RWPE2 (cell line): ENCODE measurements at regions not wholly inside any gene's neighbourhood (a gene's known extent, or its start where the extent isn't known, plus 50 kb on each side); places are given as distances from the start of the nearest gene placed in this dataset.
"Not testable (repeated sequence)": the region's sequence is repeated elsewhere in the genome, so short reads cannot be mapped to it uniquely, and the experiment has no call there.

Experiments used
- ATAC-seq: fragments of 200-7000 bp; cut with Tn5 transposase; 3 replicates; pipeline ENCODE4 v1.9.1; 2021; ENCODE audit warnings: low read depth
- DNase-seq: peaks from one replicate; pipeline ENCODE4 v3.0.0-alpha.2; 2020; ENCODE audit warnings: low spot score
- H3K27ac ChIP-seq: fragments of 450-650 bp; 2 replicates; pipeline ENCODE4 v1.5.1; 2017; ENCODE audit warnings: mild to moderate bottlenecking; ENCODE audit not compliant: poor library complexity, severe bottlenecking
- H3K27me3 ChIP-seq: fragments of 250-450 bp; sonication (Bioruptor Pico); 2 replicates; pipeline ENCODE4 v1.5.1; 2021; ENCODE audit warnings: mild to moderate bottlenecking, moderate library complexity; ENCODE audit not compliant: insufficient read depth, poor library complexity, severe bottlenecking
- H3K36me3 ChIP-seq: fragments of 250-450 bp; sonication (Bioruptor Pico); 2 replicates; pipeline ENCODE4 v1.5.1; 2020; ENCODE audit warnings: low read depth, mild to moderate bottlenecking, moderate library complexity
- H3K4me1 ChIP-seq: fragments of 250-450 bp; sonication (Bioruptor Pico); 2 replicates; pipeline ENCODE4 v1.5.1; 2021; ENCODE audit warnings: mild to moderate bottlenecking, moderate library complexity; ENCODE audit not compliant: insufficient read depth, poor library complexity, severe bottlenecking
- H3K4me3 ChIP-seq: fragments of 250-450 bp; sonication (Bioruptor Pico); 2 replicates; pipeline ENCODE4 v1.5.1; 2021; ENCODE audit warnings: mild to moderate bottlenecking, moderate library complexity; ENCODE audit not compliant: severe bottlenecking
- H3K9me3 ChIP-seq: fragments of 250-450 bp; sonication (Bioruptor Pico); 2 replicates; pipeline ENCODE4 v1.5.1; 2021; ENCODE audit warnings: mild to moderate bottlenecking, moderate library complexity; ENCODE audit not compliant: severe bottlenecking
- CTCF ChIP-seq: fragments of 450-650 bp; IDR thresholded peaks from one replicate; pipeline ENCODE4 v1.5.1; 2017; ENCODE audit warnings: mild to moderate bottlenecking, moderate library complexity; ENCODE audit not compliant: poor library complexity, severe bottlenecking

GRCh38 chr20:7171911-7172310, 404.4 kb downstream of the BMP2 start:
- no peak for DNase-seq
- H3K9me3 ChIP-seq, result no peaks in the 10 kb centered on the region
- H3K4me3 ChIP-seq, result no peak overlapping the region
- no peaks in the 10 kb centered on the region for H3K4me1 ChIP-seq
- ATAC-seq, result peak; percentile 58; the same call in 2 of the 3 replicates
- H3K27me3 ChIP-seq, result no peaks in the 10 kb centered on the region
- no peak overlapping the region for H3K27ac ChIP-seq
- TF ChIP-seq CTCF, result no peak
- H3K36me3 ChIP-seq, result no peaks in the 10 kb centered on the region

GRCh38 chr20:7174554-7174953, 407.1 kb downstream of the BMP2 start:
- H3K27me3 ChIP-seq, result no peaks in the 10 kb centered on the region
- no peaks in the 10 kb centered on the region for H3K4me1 ChIP-seq
- peak; percentile 33 for TF ChIP-seq CTCF
- no peak overlapping the region for H3K27ac ChIP-seq
- H3K36me3 ChIP-seq, result no peaks in the 10 kb centered on the region
- H3K4me3 ChIP-seq, result no peak overlapping the region
- no peak for DNase-seq
- no peak for ATAC-seq
- no peaks in the 10 kb centered on the region for H3K9me3 ChIP-seq

GRCh38 chr20:7175827-7176226, 408.3 kb downstream of the BMP2 start:
- ATAC-seq, H3K4me1 ChIP-seq, H3K27me3 ChIP-seq, H3K36me3 ChIP-seq, H3K4me3 ChIP-seq, DNase-seq, H3K27ac ChIP-seq, H3K9me3 ChIP-seq: not testable (repeated sequence)

GRCh38 chr20:7178004-7178403, 410.5 kb downstream of the BMP2 start:
- H3K36me3 ChIP-seq, result no peaks in the 10 kb centered on the region
- H3K27me3 ChIP-seq, result no peaks in the 10 kb centered on the region
- peaks cover 3% of the 10 kb centered on the region for H3K4me1 ChIP-seq
- H3K4me3 ChIP-seq, result no peak overlapping the region
- DNase-seq (no peak), ATAC-seq (no peak)
- H3K9me3 ChIP-seq, result no peaks in the 10 kb centered on the region
- TF ChIP-seq CTCF, result no peak
- no peak overlapping the region for H3K27ac ChIP-seq

- no peaks in the 10 kb centered on the region for H3K9me3 ChIP-seq
Measured at GRCh38 chr20:7180256-7181045, 413.0 kb downstream of the BMP2 start.

More at GRCh38 chr20:7180256-7181045, 413.0 kb downstream of the BMP2 start:
- no peak for TF ChIP-seq CTCF
- no peak overlapping the region for H3K4me3 ChIP-seq
- DNase-seq, result no peak
- peak; percentile 99 for ATAC-seq
- no peak overlapping the region for H3K27ac ChIP-seq
- peaks cover 3% of the 10 kb centered on the region for H3K4me1 ChIP-seq
- H3K36me3 ChIP-seq, result no peaks in the 10 kb centered on the region
- no peaks in the 10 kb centered on the region for H3K27me3 ChIP-seq
